ACHN (cell line): ENCODE measurements at regions not wholly inside any gene's neighbourhood (a gene's known extent, or its start where the extent isn't known, plus 50 kb on each side); places are given as distances from the start of the nearest gene placed in this dataset.
"Not testable (repeated sequence)": the region's sequence is repeated elsewhere in the genome, so short reads cannot be mapped to it uniquely, and the experiment has no call there.

ENCODE experiments used
- DNase-seq: peaks from one replicate; pipeline ENCODE4 v3.0.0-alpha.2; 2015
- in situ Hi-C: cut with HindIII; loops from 2 replicates; pipeline ENCODE4 v1.10.0; 2017; ENCODE audit warnings: low sequenced_read_pairs, low pct_ligation_motif_present, low pct_unique_long_range_greater_than_20kb

DNA sequence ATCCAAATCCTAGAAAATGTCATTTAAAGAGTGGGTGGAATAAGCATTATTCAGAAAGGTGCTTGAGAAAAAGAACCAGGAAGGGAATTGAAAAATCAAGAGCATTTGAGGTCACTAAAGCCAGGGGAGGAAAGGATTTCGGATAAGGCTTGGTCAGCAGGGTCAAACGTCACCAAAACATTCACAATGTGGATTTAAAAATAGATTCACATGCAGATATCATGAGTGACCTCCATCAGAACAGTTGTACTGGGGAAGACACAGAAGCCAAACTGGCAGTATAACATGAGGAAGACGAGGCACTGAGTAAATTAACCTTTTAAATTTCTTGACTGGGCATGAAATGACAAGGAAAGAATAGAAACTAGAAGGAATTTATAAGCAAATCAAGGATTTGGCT is 175.1 kb upstream of the CCDC196 start:
- no peak for DNase-seq
- in situ Hi-C loops: no loop called here

DNA sequence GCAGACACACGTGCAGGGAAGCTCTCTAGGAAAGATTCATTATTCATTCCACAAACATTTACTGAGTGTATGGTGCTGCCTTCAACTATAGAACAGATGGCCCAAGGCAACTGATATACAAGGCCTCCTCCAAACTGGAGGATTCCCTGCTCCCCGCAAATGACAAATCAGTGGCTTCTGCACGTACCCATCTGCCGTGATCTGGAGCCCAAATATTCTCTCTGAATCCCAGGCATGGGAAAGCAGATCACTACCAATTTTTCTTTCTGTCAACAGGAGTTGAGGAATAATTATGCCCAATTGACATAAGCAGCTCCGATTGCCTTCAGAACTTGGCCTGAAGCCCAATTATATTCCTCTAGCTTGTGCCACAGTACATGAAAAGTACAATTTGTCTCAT is 174.2 kb upstream of the CCDC196 start:
- in situ Hi-C loops: no loop called here
- no peak for DNase-seq

DNA sequence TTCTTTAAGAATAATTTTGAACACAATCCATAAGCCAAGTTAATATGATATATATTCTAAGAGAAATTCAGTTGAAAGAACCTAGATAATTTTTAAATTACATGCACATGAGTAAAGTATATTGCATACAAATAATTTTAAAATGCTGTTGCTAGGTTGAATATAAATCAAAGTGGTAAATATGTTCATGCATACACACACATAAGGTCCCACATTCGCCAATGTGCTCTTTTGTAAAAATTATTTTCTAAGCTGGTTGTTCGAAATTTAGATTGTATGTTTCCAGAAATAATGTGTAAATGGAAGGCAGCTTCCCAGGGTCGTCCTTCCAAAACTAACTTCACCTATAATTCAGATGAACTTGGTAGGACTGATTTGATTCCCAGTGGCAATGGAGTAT is 173.7 kb upstream of the CCDC196 start:
- in situ Hi-C loops: no loop called here
- no peak for DNase-seq

DNA sequence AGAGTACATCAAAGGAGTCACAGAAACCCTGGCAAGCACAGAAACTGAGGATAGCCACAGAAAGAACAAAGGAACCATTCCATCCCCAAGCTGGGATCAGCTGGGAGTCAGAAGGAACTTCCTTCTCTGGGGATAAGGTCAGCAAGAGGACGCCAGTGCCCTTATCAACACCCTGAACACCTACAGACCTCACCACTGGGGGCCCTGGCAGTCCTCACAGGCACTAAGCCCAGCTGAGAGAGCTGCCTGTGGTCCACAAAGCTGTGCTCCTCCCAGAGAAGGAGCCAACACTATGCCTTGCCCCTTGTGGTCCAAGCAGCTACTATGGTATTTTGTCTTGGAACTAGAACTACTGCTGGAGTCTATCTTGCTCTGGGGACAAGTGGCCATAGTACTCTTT is 171.1 kb upstream of the CCDC196 start:
- in situ Hi-C loops: no loop called here
- DNase-seq: no peak

DNA sequence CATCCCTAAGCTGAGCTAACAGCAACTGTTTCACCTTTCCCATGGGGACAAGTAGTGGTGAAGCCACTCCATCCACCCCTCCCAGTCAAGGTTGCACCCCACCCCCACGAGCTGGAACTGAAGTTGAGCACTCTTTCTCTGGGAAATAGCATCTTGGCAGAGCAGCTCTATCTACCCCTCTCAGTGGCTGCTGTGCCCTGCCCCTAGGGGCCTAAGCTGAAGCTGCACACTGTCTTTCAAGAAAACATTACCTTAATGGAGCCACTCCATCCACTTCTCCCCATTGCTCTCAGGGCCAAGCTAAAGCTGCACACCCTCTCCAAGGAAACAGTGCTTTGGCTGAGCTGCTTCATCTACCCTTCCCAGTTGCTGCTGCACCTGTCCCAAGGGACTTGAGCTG is 170.6 kb upstream of the CCDC196 start:
- in situ Hi-C loops: no loop called here
- DNase-seq: no peak

DNA sequence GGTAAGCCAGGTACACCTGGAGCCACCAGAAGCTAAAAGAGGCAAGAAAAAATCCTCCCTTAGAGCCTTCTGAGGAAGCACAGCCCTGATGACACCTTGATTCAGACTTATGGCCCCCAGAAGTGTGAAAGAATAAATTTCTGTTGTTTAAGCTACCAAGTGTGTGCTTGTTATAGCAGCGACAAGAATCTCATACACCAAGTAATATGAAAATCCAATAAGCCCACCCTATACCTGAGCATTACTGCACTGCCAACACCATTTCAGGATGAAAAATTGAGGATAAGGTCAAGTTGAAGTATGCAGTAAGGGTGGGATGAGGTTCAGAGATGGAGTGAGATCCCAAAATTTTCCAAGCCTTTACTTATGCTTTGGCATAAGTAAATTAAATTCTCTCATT is 163.6 kb upstream of the CCDC196 start:
- DNase-seq: no peak
- in situ Hi-C loops: no loop called here

DNA sequence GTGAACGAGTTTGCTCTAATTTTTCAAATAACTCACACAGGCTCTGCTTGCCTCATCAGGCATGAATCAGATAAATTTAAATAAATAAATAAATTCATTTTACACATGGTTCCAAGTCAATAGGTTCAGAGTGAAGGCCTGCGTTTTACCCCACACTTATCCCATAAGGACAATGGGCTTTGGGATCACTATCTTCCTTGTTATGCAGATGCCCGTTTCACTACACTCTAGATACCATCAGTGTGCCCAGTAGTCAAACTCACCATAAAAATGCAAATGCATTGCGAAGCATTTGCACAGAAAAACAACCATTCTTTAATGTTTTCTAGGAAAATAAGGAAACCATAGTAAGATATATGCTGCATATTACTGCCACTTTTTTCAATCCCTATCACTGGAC is 155.9 kb upstream of the CCDC196 start:
- in situ Hi-C loops: no loop called here
- DNase-seq: no peak

DNA sequence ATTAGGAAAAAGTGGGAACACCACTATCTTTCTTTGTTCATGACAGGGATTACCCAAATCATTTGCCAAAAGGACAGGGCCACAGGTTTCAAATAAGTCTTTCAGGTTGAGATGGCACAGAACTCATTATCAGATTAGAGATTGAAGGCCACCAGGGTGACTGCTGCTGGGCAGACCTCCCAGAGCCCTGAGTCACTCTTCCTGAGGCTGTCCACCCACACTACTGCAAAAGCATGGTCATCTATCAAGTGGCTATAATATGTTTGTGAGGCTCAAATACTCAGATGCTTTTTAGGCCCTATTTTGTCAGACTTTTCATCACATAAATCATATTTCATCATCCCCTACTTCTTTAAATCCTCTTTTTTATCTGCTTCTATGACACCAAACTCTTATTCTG is 155.3 kb upstream of the CCDC196 start:
- DNase-seq: no peak
- in situ Hi-C loops: no loop called here

DNA sequence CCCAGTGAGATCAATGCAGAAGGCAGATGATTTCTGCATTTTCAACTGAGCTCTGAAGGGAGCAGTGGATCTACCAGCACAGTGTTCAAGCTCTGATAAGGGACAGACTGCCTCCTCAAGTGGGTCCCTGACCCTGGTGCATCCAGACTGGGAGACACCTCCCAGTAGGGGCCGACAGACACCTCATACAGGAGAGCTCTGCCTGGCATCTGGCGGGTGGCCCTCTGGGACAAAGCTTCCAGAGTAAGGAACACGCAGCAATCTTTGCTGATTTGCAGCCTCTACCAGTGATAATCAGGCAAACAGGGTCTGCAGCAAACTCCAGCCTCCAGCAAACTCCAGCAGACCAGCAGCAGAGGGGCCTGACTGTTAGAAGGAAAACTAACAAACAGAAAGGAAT is 152.9 kb upstream of the CCDC196 start:
- in situ Hi-C loops: not testable (repeated sequence)

DNA sequence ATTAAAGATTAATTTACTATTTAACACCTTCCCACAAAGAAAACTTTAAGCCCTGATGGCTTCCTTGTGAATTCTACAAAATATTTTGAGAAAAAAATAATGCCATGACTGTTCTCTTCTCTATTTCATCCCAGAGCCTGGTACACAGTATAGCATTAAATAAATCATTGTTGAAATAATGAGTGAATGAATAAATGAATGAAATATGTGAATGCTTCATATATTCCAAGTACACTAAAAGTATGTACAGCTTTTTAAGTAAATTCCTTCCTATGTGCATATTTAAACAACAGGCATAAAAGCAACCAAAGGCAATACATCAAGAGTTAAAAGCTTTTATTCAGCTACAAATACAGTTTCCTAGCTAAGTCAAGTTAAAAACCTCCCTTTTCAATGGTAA is 144.9 kb upstream of the CCDC196 start:
- in situ Hi-C loops: no loop called here
- no peak for DNase-seq

More for the DNA sequence above, 152.9 kb upstream of the CCDC196 start:
- not testable (repeated sequence) for DNase-seq

DNA sequence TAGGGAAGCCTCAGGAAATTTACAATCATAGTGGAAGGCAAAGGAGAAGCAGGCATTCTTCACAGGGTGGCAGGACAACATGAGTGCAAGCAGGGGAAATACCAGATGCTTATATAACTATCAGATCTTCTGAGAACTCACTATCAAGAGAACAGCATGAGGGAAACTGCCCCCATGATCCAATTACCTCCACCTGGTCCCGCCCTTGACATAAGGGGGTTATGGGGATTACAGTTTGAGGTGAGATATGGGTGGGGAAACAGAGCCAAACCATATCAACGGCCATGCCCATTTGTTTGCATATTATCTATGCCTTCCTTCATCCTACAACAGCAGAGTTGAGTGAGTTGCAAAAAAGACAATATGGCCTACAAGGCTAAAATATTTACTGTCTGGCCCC is 140.2 kb upstream of the CCDC196 start:
- in situ Hi-C loops: no loop called here
- no peak for DNase-seq

DNA sequence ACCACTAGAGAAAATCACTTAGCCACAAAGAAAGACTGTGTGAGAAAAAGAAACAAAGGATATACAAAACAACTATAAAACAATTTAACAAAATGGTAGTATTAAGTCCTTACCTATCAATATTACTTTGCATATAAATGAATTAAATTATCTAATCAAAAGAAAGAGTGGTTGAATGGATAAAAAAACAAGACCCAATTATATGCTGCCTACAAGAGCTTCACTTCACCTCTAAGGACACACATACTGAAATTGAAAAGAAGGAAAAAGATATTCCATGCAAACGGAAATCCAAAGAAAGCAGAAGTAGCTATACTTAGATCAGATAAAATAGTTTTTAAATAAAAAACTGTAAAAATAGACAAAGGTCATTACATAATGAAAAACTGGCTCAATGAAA is 134.9 kb upstream of the CCDC196 start:
- in situ Hi-C loops: no loop called here
- DNase-seq: no peak

DNA sequence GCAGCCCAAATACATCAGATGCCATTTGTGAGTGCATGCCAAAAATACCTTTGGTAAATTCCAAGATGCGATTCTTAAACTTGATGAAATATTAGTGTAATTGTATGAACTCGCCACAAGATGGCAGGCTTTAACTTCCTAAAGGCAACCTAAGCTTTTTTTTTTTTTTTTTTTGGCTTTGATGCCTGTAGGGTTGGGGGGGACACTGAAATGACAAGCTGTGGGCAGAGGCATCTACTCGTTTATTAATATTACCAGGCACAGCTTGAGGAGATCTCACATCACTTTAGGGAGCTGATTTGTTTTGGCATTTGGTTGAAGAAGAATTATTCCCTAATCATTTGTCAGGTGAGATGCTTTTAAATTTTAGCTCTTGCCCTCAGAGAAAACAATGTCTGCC is 126.7 kb upstream of the CCDC196 start:
- in situ Hi-C loops: no loop called here
- DNase-seq: peak; percentile 51

DNA sequence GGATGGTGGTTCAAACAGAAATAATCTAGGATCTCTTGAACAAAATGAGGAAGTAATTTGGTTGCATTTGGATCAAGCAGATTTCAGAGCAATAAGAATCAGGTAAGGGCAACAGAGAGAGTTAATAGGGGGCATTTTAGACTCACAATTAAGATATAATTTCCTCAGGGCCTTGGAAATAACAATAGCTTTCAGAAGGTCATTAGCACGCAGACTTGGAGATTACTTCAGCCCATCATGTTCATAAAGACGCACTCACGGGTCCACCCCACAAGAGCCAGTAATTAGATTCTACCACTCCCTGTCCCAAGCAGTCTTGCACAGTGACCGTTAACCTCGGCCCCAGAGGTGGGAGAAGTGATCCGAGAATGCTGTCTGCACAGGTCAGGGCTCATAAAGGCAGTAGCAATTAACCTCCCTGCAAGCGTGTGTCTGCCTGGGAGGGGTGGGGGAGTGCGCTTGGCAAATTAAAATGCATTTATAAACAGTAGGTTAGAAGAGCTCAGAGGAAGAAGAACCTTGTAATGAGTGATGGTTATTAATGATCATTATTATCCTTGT is 125.7 kb upstream of the CCDC196 start:
- in situ Hi-C loops: no loop called here

DNA sequence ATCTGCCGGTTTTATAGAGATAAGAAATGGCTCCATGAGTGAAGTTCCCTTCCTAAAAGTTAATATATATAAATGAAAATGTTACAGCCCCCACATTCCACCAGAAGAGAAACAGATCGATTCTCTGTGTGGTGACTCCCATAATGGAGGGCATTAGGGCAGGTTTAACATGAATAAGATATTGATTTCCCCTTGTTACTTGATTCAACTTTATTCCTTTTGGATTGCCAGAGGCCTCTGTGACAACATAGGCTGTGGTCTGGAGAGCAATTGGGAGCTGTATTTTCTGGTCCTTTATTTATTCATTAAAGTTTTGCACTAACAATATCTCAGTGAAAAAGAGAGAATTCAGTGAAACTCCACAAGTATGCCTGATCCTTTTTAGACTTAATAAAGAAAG is 125.2 kb upstream of the CCDC196 start:
- no peak for DNase-seq
- in situ Hi-C loops: no loop called here

More for the DNA sequence above, 125.7 kb upstream of the CCDC196 start:
- no peak for DNase-seq

DNA sequence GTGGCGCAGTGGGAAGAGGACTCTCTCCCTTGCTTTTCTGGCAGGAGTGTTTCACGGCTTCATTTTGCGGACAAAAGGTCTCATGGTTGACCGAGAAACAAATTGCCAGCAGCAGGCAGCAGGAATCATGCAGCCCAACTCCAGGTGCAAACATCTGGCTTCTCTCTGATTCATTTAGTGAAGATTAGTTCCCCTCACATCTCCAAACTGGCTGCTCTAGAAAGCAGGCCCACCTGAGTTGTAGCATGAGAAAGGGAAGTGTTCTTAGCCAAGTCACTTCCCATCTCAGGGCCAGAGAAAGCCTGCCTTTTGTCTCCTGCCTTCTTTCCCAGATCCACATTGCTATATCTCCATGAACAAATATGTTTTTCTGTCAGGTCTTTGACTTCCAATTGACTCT is 120.8 kb upstream of the CCDC196 start:
- in situ Hi-C loops: no loop called here
- DNase-seq: no peak

DNA sequence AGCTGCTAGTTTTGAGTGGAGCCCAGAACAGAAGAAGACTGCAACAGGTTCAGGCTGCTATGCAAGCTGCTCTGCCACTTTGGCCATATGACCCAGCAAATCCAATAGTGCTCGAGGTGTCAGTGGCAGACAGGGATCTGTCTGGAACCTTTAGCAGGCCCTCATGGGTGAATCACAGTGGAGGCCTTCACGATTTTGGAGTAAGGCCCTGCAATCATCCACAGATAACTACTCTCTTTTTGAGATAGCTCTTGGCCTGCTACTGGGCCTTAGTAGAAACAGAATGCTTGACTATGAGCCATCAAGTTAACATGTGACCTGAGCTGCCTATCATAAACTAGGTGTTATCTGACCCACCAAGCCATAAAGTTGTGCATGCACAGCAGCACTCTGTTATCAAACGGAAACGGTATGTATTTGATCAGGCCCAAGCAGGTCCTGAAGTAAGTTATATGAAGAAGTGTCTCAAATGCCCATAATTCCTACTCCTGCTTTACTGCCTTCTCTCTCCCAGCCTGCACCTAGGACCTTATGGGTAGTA is 116.9 kb upstream of the CCDC196 start:
- no peak for DNase-seq
- in situ Hi-C loops: no loop called here

DNA sequence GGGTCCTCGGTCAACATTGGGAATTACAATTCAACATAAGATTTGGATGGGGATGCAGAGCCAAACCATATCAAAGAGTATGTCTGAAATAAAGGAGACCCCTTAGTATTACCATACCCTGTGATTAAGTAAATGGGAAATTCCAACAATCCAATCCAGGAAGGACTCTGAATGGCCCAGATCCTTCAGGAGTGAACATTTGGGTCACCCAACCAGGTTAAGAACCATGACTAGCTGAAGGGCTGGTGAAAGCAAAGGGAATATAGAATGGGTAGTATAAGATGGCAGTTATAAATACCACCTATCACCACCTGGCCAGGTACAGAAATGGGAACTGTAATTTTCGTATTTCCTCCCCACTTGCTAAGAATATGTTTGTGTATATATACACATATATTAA is 114.4 kb upstream of the CCDC196 start:
- in situ Hi-C loops: no loop called here
- DNase-seq: no peak

DNA sequence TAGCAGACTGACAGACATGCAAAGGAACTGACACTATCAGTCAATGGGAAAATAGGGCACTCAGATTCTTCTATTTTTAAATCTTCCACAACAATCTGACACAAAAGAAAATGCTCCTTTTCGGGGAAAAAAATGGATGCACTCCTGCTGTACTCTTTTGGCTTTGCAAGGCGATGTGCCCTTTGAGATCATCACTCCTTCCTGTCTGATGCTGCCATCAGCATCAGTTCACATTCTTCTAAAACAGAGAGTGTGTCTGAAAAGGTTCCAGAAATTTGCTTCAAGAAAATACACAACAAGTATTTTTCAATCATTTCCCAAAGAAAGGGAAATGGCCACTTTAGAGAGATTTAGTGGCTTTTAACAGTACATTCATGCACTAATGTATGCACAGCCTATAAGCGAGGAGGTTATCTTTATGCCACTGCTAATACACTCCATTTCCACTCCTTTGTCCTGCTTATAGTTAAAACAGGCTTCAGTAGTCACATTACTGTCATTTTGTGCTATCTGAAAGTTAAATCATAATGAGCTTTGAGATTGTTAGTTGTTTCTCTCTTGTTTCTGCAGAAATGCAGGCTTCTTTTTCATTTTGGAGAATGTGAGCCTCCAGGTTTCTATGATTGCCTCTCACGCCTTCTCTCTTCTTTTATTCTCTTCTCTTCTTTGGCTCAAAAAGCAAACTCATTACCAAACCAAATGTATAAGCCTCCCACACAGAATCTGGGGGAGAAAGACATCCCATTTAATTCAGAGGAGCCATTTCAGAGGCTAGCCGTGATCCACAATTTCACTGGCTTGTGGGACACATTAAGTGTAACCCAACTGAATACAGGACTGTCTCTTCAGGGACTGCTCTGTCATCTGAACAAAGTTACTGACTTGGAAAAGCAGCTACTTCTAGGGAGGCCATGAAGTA is 110.9 kb upstream of the CCDC196 start:
- in situ Hi-C loops: no loop called here
- DNase-seq: no peak

DNA sequence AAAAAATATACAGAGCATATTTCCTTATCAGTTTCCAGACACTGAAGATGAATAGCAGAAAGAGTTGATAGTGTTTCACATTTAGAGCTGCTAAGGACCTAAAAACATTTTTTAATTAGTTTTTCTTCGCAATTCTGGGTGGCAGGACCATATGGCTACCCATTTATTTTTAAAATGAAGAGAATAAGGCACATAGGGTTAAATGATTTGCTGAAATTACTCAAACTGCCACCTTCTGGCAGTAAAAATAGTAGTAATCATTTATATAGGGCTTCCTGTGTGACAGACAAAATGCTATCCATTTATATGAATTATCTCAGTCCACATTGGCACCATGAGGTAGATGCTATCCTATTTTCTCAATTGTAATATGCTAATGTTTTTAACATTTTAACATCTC is 108.6 kb upstream of the CCDC196 start:
- no peak for DNase-seq
- in situ Hi-C loops: no loop called here
